ENCODE measurements at regions not wholly inside any gene's neighbourhood (a gene's known extent, or its start where the extent isn't known, plus 50 kb on each side); places are given as distances from the start of the nearest gene placed in this dataset.

- no peak for DNase-seq (ENCODE audit: low read depth)
Measured at GRCh38 chr20:40160097-40160550, 528.9 kb downstream of the MAFB start.

DNA sequence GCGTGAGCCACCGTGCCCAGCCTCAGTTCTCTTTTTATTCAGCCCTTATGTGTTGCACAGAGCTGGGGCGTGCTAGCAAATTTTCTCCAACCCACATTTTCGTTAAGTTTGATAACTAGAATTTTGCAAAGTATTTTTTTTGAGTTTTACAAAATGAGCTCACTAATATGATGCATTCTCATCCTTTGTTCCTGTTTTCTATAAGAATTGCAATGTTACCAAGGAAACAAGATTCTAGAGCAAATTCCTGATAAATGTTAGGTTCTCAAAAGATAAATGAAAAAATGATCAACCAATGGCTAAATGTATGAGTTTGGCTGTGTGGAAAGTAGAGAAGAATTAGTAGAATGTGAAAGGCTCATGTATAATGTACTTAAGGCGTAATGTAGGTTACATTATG is 529.8 kb downstream of the MAFB start:
- no peak for DNase-seq (ENCODE audit: low read depth)

- DNase-seq (ENCODE audit: low read depth) = no peak
Measured at GRCh38 chr20:40156600-40157317, 532.3 kb downstream of the MAFB start.

DNA sequence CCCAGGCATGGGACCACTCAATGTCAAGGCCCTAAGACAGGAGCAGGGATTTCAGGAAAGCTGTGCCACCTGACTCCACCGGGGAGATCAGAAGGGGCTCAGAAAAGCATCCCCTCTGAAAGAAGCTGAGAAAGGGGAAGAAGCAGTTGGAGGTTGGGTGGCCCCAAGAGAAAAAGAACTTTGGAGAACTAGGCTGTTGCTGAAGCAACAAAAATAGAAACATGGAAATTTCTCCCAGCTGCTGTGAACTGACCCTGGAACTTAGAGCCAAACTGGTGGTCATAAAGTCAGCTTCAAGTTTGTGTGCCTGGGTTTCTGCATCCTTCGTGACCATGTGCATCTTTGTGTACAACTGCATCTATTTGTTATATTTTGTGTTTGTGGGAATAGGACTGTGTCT is 534.5 kb downstream of the MAFB start:
- DNase-seq (ENCODE audit: low read depth) = no peak

GRCh38 chr20:40148886-40149285 is 540.1 kb downstream of the MAFB start:
- no peak for DNase-seq (ENCODE audit: low read depth)

DNA sequence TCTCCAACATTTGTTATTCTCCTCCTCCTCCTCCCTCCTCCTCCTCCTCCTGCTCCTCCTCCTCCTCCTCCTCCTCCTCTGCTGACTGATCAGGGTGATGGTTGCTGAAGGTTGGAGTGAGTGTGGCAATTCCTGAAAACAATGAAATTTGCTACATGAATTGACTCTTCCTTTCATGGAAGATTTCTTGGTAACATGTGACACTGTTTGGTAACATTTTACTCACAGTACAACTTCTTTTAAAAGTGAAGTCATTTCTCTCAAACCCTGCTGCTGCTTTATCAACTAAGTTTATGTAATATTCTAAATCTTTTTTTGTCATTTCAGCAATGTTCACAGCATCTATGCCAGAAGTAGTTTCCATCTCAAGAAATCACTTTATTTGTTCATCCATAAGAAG is 543.0 kb downstream of the MAFB start:
- no peak for DNase-seq (ENCODE audit: low read depth)

DNA sequence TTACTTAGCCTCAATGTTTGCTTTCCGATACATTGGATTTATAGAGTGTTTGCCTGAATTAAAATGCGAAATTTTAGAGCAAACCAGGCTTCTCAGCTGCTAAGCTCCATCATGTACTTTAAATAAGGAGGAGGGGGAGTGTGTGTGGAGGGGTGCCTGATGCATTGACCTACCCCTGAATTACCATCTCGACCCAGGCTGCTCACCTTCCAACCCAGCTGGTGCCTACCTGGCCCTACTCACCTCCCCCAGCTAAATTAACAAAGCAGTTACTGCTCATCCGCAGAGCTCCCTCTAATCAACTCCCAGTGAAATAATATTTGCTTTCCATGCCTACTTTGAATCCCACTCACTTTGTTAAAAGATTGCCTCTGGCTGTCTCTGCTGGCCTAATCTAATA is 544.5 kb downstream of the MAFB start:
- no peak for DNase-seq (ENCODE audit: low read depth)

GRCh38 chr20:40134176-40134575 is 554.9 kb downstream of the MAFB start:
- DNase-seq (ENCODE audit: low read depth) = no peak

DNA sequence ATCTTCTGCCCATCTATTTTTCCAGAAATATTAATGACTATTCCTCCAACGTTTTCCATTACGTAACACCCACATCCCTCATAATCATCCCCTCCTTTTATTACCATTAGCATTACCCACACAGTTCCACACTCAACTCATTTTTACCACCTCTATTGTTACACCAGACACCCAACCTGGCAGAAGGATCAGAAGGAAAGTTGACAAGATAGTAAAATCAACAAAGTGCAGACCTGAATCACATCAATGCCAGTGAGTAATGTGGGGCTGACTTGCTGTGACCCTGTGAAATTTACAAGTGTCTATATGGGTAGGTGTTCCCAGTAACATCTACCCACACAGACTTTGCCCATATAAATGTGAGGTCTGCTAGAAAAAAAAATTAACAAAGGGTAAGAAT is 568.2 kb downstream of the MAFB start:
- no peak for DNase-seq (ENCODE audit: low read depth)

- DNase-seq (ENCODE audit: low read depth) = no peak
Measured at GRCh38 chr20:40111282-40111681, 577.8 kb downstream of the MAFB start.

DNA sequence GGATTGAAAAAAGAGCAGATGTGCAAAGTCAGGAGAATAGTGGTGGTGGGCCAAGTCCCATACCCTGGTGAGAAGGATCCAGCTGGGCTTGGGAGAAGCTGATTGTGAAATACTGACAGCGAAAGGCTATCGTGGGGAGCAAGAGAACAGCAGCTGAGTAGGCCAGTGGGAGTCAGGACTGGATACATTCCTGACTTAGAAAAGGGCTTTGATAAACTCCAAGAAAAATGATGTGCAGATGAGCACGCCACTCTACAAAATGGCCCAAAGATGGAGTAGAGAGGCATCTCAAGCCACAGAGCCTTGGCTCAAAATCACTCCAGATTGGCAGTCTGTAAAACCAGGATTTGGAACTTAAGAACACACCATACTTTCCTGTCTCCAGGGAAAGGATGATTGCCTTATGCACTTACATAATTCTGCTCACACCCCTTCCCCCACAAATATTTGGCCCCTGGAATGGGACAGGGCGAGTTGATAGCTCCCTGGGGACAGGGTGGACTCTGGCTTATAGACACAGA is 578.7 kb downstream of the MAFB start:
- DNase-seq (ENCODE audit: low read depth) = no peak

GRCh38 chr20:40109136-40109535 is 579.9 kb downstream of the MAFB start:
- no peak for DNase-seq (ENCODE audit: low read depth)

GRCh38 chr20:40108321-40108720 is 580.7 kb downstream of the MAFB start:
- DNase-seq (ENCODE audit: low read depth) = no peak

DNA sequence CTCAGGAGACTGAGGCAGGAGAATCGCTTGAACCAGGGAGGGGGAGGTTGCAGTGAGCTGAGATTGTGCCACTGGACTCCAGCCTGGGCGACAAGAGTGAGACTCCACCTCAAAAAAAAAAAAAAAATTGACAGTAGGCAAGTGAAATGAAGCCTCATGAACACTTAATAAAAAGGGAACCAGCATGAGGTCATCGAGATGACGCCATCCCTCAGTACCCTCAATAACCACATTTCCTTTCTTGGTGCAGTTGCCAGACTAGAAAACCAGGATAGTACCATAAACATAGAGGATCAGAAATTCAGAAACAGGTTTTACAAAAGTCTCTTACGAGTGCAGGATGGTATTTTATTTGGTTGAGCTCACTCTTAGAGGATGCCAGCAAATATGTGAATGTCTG is 584.1 kb downstream of the MAFB start:
- DNase-seq (ENCODE audit: low read depth) = no peak

GRCh38 chr20:40103420-40103819 is 585.6 kb downstream of the MAFB start:
- DNase-seq (ENCODE audit: low read depth) = no peak

GRCh38 chr20:40101560-40101959 is 587.5 kb downstream of the MAFB start:
- DNase-seq (ENCODE audit: low read depth) = no peak

GRCh38 chr20:40100261-40100660 is 588.8 kb downstream of the MAFB start:
- no peak for DNase-seq (ENCODE audit: low read depth)

GRCh38 chr20:40090236-40090635 is 598.8 kb downstream of the MAFB start:
- no peak for DNase-seq (ENCODE audit: low read depth)

DNA sequence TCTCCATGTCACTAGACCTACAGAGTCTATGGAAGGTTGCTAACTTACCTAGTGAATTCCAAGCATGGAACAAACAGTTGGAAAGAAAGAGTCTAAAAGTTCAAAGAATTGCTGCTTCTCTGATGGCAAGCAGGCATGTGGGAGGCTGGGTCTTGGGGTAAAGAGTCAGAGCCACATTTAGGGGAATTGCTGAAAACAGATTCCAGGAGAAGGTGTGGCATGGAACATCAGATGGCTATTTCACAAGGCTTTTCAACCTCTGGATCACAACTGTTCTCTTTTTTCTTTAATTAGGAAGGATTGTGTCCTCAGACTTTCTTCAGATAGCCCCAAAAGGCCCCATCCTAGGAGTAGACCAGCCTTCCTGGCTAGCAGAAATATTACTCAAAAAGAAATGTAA is 601.5 kb downstream of the MAFB start:
- DNase-seq (ENCODE audit: low read depth) = no peak

DNA sequence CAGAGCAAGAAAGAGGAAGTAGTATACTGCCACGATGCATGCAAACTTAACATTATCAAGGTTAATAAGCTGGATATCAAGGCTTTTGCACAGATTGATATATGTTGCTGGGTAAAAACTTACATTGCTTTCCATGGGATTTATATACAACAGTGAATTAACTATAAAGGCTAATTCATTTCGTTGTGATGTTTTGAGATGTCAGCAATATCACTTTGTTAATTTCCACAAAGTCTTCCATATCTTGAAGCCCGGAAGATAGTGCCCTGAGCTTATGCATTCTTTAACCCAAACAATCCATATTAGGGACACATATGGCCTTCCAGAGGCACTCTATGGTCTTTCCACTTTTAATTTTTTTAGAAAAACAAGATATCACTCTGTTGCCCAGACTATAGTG is 603.5 kb downstream of the MAFB start:
- no peak for DNase-seq (ENCODE audit: low read depth)

- no peak for DNase-seq (ENCODE audit: low read depth)
Measured at GRCh38 chr20:40082436-40082835, 606.6 kb downstream of the MAFB start.

GRCh38 chr20:40081653-40082052 is 607.4 kb downstream of the MAFB start:
- DNase-seq (ENCODE audit: low read depth) = no peak

DNA sequence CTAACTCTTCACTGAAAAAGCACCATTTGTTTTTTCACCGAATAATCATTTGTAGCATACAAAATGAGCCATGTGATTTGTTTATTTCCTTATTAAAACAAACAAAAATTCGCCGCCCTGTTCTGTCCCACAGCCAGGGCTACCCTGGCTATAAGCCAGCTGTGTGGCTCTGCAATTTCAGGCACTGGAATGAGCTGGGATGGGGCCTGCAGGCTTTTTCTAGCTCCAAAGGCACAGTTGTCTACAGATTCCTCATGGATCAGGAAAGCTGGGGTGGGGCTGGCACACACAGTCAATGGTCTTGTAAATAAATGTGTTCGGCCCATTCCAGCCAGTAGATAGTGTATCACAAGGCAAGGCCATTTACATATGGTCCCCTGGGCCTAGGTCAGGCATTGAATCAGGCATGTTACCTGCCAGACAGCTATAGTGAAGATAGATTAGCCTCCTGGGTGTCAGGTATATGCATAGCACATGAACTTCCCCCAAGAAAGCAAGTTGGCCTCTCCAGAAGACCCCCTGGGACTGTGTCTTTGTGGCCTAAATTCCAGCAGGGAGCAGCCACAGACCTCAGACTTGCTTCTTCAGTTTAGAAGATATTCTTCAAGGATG is 608.9 kb downstream of the MAFB start:
- no peak for DNase-seq (ENCODE audit: low read depth)

All from CMK (cell line).